ENCODE measurements at regions not wholly inside any gene's neighbourhood (a gene's known extent, or its start where the extent isn't known, plus 50 kb on each side); places are given as distances from the start of the nearest gene placed in this dataset.

DNA sequence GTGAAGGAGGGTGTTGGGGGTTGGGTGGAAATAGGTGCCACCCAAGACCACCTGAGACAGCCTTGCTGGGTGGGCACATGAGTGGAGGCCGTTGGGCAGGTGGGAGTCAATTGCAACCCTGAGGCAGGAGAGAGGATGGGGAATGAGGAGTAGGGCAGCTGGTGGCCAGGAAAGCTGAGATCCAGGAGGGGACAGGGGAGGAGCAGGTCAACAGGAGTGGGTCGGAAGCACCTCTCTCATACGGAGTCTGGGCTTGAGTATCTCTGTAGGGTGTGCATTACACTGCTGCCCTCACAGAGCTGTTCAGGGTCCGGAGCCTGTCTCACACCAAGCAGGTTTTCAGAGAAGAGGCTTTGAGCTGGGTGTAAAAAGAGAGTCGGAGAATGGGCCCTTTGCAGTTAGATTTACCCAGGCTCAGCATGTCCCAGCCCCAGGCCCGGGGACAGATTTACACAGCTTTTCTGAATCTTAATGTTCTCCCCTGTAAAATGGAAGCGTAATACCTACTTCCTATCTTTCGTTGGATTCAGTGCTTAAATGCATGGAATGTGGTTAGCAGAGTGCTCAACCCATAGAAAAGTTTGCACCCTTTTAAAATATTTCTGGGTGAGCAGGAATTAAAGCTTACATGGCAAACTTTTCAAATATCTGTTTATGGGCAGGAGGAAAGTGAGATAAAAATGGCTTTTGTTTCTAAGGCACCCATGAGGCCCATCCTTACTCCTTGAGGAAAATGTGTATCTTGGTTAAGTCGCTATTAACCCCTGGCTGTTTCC, 144.0 kb upstream of the MYCN start:
- ChIA-PET POLR2A (no interaction called here), CTCF (no interaction called here)
- no peaks in the 10 kb centered on the region for H3K9me3 Mint-ChIP-seq
- no peaks in the 10 kb centered on the region for H3K27me3 Mint-ChIP-seq
- no peak for ATAC-seq (ENCODE audit: low read depth)
- DNase-seq, result no peak
- H3K4me3 Mint-ChIP-seq, result no peak overlapping the region
- no peak overlapping the region for H3K27ac Mint-ChIP-seq
- H3K4me1 Mint-ChIP-seq, result no peaks in the 10 kb centered on the region
- TF ChIP-seq, protein P1, sequence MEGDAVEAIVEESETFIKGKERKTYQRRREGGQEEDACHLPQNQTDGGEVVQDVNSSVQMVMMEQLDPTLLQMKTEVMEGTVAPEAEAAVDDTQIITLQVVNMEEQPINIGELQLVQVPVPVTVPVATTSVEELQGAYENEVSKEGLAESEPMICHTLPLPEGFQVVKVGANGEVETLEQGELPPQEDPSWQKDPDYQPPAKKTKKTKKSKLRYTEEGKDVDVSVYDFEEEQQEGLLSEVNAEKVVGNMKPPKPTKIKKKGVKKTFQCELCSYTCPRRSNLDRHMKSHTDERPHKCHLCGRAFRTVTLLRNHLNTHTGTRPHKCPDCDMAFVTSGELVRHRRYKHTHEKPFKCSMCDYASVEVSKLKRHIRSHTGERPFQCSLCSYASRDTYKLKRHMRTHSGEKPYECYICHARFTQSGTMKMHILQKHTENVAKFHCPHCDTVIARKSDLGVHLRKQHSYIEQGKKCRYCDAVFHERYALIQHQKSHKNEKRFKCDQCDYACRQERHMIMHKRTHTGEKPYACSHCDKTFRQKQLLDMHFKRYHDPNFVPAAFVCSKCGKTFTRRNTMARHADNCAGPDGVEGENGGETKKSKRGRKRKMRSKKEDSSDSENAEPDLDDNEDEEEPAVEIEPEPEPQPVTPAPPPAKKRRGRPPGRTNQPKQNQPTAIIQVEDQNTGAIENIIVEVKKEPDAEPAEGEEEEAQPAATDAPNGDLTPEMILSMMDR (IDR thresholded peaks at IDR 0.05), result no peak
- no peaks in the 10 kb centered on the region for H3K36me3 Mint-ChIP-seq (ENCODE audit: low read depth)
- intact Hi-C loops (cut with micrococcal nuclease), result no loop called here

DNA sequence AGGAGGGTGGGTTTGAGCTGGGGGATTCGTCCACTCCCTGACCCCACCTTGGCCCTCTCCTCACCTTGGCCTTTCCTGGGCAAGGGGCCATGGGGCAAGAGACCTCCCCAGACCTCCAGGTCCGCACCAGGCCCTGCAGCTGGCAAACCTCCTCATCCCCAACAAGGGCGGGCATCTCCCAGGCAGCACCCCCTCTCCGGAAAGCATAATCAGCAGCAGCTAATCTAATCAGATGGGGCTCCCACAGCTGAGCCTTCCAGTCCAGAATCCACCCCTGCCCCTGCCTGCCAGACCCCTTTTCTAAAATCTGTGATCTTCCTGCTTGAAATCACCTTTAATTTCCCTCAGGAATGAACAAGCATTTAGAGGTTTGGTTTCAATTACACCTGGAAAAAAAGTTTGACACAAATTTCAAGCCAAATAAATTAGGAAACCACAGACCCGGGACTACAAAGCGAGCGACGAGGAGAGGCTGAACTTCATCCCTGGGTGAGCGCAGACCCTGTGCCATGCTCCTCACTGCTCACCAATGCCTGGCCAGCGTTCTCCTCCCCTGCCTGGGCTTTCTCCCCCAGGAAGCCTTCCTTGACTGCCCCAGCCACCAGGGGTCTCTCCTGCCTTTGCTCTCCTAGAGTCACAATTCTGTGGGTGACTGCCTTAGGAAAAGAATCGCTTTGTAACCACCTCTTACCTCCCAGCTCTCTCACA, 143.0 kb upstream of the MYCN start:
- CTCF ChIA-PET, result no interaction called here
- TF ChIP-seq, protein P1 (IDR thresholded peaks at IDR 0.05), result no peak
- no peak for ATAC-seq (ENCODE audit: low read depth)
- Mint-ChIP-seq H3K9me3 (no peaks in the 10 kb centered on the region), H3K36me3 (ENCODE audit: low read depth) (no peaks in the 10 kb centered on the region), H3K27me3 (no peaks in the 10 kb centered on the region), H3K4me1 (no peaks in the 10 kb centered on the region), H3K27ac (no peak overlapping the region), H3K4me3 (no peak overlapping the region)
- POLR2A ChIA-PET, result no interaction called here
- intact Hi-C loops (cut with micrococcal nuclease), result no loop called here
- DNase-seq, result no peak

DNA sequence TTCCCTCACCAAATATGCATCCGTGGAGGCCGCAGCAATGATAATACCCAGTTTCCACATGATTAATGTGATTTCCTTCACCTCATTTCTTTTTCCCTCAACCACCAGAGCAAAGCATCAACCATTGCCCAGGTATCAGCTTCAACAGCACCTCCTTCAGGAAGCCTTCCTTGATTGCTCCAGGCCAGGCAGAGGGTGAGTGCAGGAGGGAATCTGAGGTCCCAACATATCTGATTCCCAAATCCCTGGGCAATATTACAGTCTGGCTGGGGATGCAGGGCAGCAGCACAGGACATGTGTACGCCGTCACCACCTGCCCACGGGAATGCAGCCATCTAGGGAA, 142.4 kb upstream of the MYCN start:
- CTCF ChIA-PET, result no interaction called here
- no peak for ATAC-seq (ENCODE audit: low read depth)
- Mint-ChIP-seq H3K9me3 (no peaks in the 10 kb centered on the region), H3K4me3 (no peak overlapping the region), H3K27ac (no peak overlapping the region), H3K27me3 (no peaks in the 10 kb centered on the region), H3K4me1 (no peaks in the 10 kb centered on the region), H3K36me3 (ENCODE audit: low read depth) (no peaks in the 10 kb centered on the region)
- no peak for DNase-seq
- POLR2A ChIA-PET, result no interaction called here
- intact Hi-C loops (cut with micrococcal nuclease), result no loop called here
- TF ChIP-seq, protein P1 (IDR thresholded peaks at IDR 0.05), result no peak

DNA sequence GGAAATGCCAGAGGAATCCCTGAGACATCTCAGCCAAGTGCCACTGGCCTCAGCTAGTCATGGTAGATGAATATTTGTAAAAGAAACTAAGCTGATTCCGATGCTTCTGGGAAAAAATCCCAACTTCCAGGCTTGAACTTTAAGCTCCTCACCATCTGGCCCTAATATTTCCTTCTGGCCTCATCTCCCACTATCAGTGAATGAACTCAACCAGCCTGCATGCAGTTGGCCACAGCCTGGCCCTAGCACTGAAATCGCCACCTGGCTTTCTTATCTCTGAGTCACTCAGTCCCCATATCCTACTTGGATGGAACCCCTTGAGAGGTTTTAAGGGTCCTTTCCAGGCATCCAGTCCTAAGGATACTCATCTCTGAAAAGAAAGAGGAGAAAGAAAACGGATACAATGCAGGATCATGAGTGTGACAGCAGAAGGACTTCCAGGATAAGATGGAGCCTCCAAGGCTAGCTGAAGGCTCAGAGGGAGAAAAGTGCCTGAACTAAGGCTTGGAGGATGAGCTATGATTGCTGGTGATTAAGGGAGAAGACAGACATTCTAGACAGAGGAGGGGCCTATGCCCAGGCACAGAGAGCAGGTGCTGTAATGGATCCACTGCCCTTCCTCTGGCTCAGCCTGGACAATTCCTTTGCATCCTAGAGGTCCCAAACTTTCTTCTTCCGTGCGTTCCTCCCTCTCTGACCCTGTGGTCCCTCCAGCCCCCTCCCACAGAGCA, 141.5 kb upstream of the MYCN start:
- Mint-ChIP-seq H3K9me3 (no peaks in the 10 kb centered on the region), H3K27me3 (no peaks in the 10 kb centered on the region), H3K4me1 (no peaks in the 10 kb centered on the region), H3K36me3 (ENCODE audit: low read depth) (no peaks in the 10 kb centered on the region), H3K27ac (no peak overlapping the region), H3K4me3 (no peak overlapping the region)
- ChIA-PET CTCF (no interaction called here), POLR2A (no interaction called here)
- intact Hi-C loops (cut with micrococcal nuclease), result no loop called here
- TF ChIP-seq, protein P1 (IDR thresholded peaks at IDR 0.05), result no peak
- DNase-seq (no peak), ATAC-seq (ENCODE audit: low read depth) (no peak)

DNA sequence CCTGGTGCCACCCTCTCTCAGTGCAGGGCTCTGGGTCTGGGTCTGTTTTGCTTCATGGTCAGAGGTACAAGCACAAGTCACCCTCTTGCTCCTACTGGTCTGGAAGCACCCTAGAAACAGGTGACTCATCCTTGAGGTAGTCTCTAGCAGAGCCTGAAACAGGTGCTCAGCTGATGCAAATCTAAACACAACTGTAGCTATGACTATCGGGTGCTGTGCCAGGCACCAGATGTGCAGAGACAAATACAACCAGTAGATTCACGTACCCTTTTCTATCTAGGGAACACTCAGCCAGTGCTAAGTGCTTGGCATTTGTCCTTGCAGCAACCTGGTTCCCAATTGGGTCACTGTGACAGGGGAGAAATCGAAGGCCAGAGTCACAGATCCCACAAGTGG, 140.9 kb upstream of the MYCN start:
- H3K4me1 Mint-ChIP-seq, result no peaks in the 10 kb centered on the region
- no peaks in the 10 kb centered on the region for H3K27me3 Mint-ChIP-seq
- no peak overlapping the region for H3K4me3 Mint-ChIP-seq
- ATAC-seq (ENCODE audit: low read depth) (no peak), DNase-seq (no peak)
- H3K9me3 Mint-ChIP-seq, result no peaks in the 10 kb centered on the region
- H3K27ac Mint-ChIP-seq, result no peak overlapping the region
- TF ChIP-seq, protein P1 (IDR thresholded peaks at IDR 0.05), result no peak
- intact Hi-C loops (cut with micrococcal nuclease), result no loop called here
- ChIA-PET CTCF (no interaction called here), POLR2A (no interaction called here)
- no peaks in the 10 kb centered on the region for H3K36me3 Mint-ChIP-seq (ENCODE audit: low read depth)

All from activated B cell treated with CpG ODN at 0.5 μM for 24 hours (primary cell).